ENCODE measurements at regions not wholly inside any gene's neighbourhood (a gene's known extent, or its start where the extent isn't known, plus 50 kb on each side); places are given as distances from the start of the nearest gene placed in this dataset.
"Not testable (repeated sequence)": the region's sequence is repeated elsewhere in the genome, so short reads cannot be mapped to it uniquely, and the experiment has no call there.

DNA sequence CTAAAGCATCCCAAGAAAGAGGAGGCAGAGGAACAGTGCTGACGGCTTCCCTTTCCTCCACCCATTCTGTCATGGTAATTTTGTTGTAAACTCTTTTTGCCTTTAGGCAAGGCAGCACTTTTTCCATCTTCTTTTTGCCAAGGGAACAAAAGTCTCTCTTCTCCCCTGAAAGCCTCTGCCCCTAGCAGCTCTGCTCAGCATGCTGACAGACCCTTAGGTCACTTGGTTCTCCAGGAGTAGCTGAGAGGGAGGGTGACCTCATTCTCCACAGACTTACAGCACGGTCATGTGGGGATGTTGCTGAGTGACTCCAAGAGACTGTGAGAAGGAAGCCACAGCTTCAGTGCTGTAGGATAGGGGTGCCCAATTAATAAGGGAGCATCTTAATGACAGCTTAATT lies 81.1 kb upstream of the RALGAPA2 start:
- H3K4me1 ChIP-seq = peaks cover 11% of the 10 kb centered on the region
- H3K9me3 ChIP-seq = no peaks in the 10 kb centered on the region
- TF ChIP-seq Cebpa-rat (IDR thresholded peaks at IDR 0.05) = no peak

DNA sequence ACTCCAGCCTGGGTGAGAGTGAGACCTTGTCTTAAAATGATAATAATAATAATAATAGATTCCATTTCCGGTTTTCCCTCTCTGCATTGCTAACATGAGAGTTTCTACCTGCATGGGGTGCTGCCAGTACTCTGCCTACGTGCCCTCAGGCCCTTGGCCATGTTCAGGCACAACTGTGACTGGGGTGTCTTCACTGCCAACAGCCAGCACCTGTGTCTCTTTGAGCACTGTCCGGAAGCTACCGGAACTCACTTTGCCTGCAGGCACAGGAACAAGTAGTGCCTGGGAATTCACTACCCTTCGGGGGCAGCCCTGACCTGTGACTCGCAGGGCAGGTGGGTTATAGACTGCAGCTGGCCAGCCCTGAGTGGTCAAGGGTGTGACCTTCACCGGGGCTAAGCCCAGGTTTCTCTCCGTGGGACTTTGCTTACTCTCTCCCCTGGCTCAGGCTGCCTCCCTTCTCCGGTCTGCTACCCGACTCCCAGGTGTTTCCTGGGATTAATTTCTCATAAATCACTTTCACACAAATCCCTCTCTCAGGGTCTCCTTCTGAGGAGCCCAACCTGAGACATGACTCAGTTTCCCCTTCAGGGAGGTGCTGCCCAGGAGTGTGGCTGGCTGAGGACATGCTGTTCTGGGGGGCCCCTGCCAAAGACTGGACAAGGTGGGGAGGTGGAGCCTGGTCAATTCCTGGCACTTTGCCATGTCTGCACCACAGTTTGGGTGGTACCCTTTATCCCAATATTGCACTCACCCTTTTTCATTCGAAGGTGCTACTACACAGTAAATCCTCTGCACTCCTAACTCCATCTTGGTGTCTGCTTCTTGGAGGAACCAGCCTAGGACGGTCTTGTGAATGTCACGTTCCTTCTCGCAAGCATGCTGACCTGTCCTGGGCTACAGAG lies 79.5 kb upstream of the RALGAPA2 start:
- peaks cover 11% of the 10 kb centered on the region for H3K4me1 ChIP-seq
- H3K4me2 ChIP-seq = no peak overlapping the region
- H4K20me1 ChIP-seq = no peaks in the 10 kb centered on the region
- no peak for TF ChIP-seq Cebpa-rat (IDR thresholded peaks at IDR 0.05)
- peaks cover 7% of the 10 kb centered on the region for H3K9me3 ChIP-seq
- H3K4me3 ChIP-seq = no peak overlapping the region
- H3K9ac ChIP-seq = no peak overlapping the region
- H3K27me3 ChIP-seq = no peaks in the 10 kb centered on the region
- H3K36me3 ChIP-seq = no peaks in the 10 kb centered on the region
- no peak overlapping the region for H3K27ac ChIP-seq

More for the DNA sequence above, 81.1 kb upstream of the RALGAPA2 start:
- no peak overlapping the region for H3K27ac ChIP-seq
- no peaks in the 10 kb centered on the region for H4K20me1 ChIP-seq
- H3K4me2 ChIP-seq = no peak overlapping the region
- no peaks in the 10 kb centered on the region for H3K36me3 ChIP-seq
- no peak overlapping the region for H3K9ac ChIP-seq
- H3K27me3 ChIP-seq = no peaks in the 10 kb centered on the region
- H3K4me3 ChIP-seq = no peak overlapping the region

DNA sequence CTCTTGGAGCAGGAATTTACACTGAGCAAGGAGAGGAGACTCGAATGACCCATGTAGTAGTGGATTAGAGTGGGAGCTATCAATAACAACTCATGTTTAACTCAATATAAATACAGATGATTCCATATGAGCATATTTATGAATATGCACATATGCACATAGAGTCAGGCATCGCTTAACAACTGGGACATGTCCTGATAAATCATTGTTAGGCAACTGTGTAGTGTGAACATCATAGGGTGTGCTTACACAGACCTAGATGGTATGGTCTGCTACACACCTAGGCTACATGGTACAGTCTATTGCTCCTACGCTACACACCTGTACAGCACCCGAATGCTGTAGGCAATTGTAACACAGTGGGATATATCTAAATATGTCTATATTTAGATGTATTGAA lies 75.9 kb upstream of the RALGAPA2 start:
- H3K36me3 ChIP-seq = no peaks in the 10 kb centered on the region
- no peaks in the 10 kb centered on the region for H3K4me1 ChIP-seq
- TF ChIP-seq Cebpa-rat (IDR thresholded peaks at IDR 0.05) = no peak
- H3K27me3 ChIP-seq = no peaks in the 10 kb centered on the region
- no peak overlapping the region for H3K4me2 ChIP-seq
- H3K9me3 ChIP-seq = peaks cover 16% of the 10 kb centered on the region
- H4K20me1 ChIP-seq = no peaks in the 10 kb centered on the region
- H3K4me3 ChIP-seq = no peak overlapping the region
- H3K27ac ChIP-seq = no peak overlapping the region
- H3K9ac ChIP-seq = no peak overlapping the region

GRCh38 chr20:20786428-20786827 lies 74.0 kb upstream of the RALGAPA2 start:
- Histone ChIP-seq H3K4me1 (no peaks in the 10 kb centered on the region), H3K27me3 (no peaks in the 10 kb centered on the region), H3K9ac (no peak overlapping the region), H3K4me3 (no peak overlapping the region), H3K9me3 (peaks cover 16% of the 10 kb centered on the region), H4K20me1 (no peaks in the 10 kb centered on the region), H3K36me3 (no peaks in the 10 kb centered on the region), H3K4me2 (no peak overlapping the region), H3K27ac (no peak overlapping the region)
- TF ChIP-seq Cebpa-rat (IDR thresholded peaks at IDR 0.05) = no peak

DNA sequence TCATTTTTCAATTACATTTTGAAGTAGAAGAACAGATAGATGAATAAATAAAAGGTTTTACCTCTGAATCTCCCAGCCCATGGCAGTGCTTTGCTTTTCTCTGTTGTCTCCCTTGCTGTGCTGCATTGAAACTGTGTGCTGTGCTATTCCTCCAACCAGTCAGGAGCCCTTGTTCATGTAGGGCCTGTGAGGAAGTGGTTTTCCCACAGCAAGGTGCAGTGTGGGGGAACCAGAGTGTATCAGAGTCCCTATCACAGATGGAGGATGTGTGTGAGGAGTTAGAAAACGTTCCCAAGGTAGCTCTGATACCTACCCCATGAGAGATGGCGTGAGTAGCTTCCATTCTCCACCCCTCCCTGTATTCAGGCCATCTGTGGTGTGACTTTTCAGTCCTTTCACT lies 72.8 kb upstream of the RALGAPA2 start:
- no peaks in the 10 kb centered on the region for H3K4me1 ChIP-seq
- H3K9ac ChIP-seq = no peak overlapping the region
- H3K36me3 ChIP-seq = no peaks in the 10 kb centered on the region
- no peak overlapping the region for H3K27ac ChIP-seq
- peaks cover 16% of the 10 kb centered on the region for H3K9me3 ChIP-seq
- H3K4me3 ChIP-seq = no peak overlapping the region
- no peak for TF ChIP-seq Cebpa-rat (IDR thresholded peaks at IDR 0.05)
- H3K4me2 ChIP-seq = no peak overlapping the region
- H3K27me3 ChIP-seq = no peaks in the 10 kb centered on the region
- no peaks in the 10 kb centered on the region for H4K20me1 ChIP-seq

- H3K27me3 ChIP-seq, H3K4me3 ChIP-seq, H3K4me2 ChIP-seq, H3K4me1 ChIP-seq, H3K9ac ChIP-seq, H3K36me3 ChIP-seq, H4K20me1 ChIP-seq, H3K27ac ChIP-seq: not testable (repeated sequence)
- peaks cover 16% of the 10 kb centered on the region for H3K9me3 ChIP-seq
These were observed 72.0 kb upstream of the RALGAPA2 start for GRCh38 chr20:20784450-20784849.

DNA sequence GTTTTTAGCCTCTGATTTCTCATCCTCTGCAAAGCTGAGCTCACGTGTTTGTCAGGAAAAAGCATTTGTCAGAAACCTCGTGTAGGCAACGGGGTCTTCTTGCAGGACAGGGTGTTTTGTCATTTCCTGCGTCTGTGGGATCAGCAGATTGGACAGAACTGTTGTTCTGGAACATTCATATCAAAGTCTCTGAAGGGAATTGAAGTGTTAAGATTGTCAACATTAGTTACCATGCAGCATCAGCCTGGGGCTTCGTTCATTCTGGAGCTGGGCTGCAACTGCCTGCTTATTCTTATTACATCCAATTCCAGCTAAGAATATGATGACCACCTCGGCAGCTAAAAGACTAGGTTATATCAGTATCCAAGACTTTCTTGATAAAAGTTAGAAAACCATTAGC lies 71.0 kb upstream of the RALGAPA2 start:
- H3K9me3 ChIP-seq = peaks cover 16% of the 10 kb centered on the region
- H3K9ac ChIP-seq = no peak overlapping the region
- no peak overlapping the region for H3K4me3 ChIP-seq
- no peaks in the 10 kb centered on the region for H3K36me3 ChIP-seq
- H4K20me1 ChIP-seq = no peaks in the 10 kb centered on the region
- no peak overlapping the region for H3K4me2 ChIP-seq
- no peak for TF ChIP-seq Cebpa-rat (IDR thresholded peaks at IDR 0.05)
- H3K27ac ChIP-seq = no peak overlapping the region
- no peaks in the 10 kb centered on the region for H3K4me1 ChIP-seq
- no peaks in the 10 kb centered on the region for H3K27me3 ChIP-seq

- Histone ChIP-seq H3K27ac (no peak overlapping the region), H3K4me3 (no peak overlapping the region), H3K4me1 (no peaks in the 10 kb centered on the region), H3K36me3 (no peaks in the 10 kb centered on the region), H3K9me3 (peaks cover 16% of the 10 kb centered on the region), H3K27me3 (no peaks in the 10 kb centered on the region), H3K4me2 (no peak overlapping the region), H3K9ac (no peak overlapping the region), H4K20me1 (no peaks in the 10 kb centered on the region)
- no peak for TF ChIP-seq Cebpa-rat (IDR thresholded peaks at IDR 0.05)
These were observed 70.3 kb upstream of the RALGAPA2 start for GRCh38 chr20:20782755-20783154.

- no peak for TF ChIP-seq Cebpa-rat (IDR thresholded peaks at IDR 0.05)
- no peaks in the 10 kb centered on the region for H3K27me3 ChIP-seq
- no peak overlapping the region for H3K4me2 ChIP-seq
- H3K4me3 ChIP-seq = no peak overlapping the region
- no peaks in the 10 kb centered on the region for H3K36me3 ChIP-seq
- H3K9ac ChIP-seq = no peak overlapping the region
- H4K20me1 ChIP-seq = no peaks in the 10 kb centered on the region
- H3K4me1 ChIP-seq = no peaks in the 10 kb centered on the region
- no peak overlapping the region for H3K27ac ChIP-seq
- H3K9me3 ChIP-seq = peaks cover 12% of the 10 kb centered on the region
These were observed 69.8 kb upstream of the RALGAPA2 start for GRCh38 chr20:20782231-20782630.

DNA sequence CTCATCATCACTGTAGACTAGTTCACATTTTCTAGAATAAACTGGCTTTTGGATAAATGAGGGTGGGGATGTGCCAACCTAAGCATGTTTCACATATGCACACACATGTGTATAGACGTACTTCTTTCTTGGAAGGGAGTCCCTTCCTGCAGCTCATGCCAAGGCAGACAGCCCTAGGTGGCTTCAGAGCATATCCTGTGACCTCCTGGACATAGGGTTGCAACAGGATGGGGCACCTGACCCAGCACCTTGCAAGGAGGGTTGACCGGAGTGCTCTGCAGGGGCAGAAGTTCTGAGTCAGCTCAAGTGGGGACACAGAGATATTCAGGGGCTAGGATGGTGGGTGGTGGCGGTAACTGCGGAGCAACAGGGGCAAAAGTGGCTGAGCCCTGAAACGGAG lies 68.6 kb upstream of the RALGAPA2 start:
- no peaks in the 10 kb centered on the region for H3K36me3 ChIP-seq

More for the DNA sequence above, 68.6 kb upstream of the RALGAPA2 start:
- TF ChIP-seq Cebpa-rat (IDR thresholded peaks at IDR 0.05) = no peak
- Histone ChIP-seq H3K9ac (no peak overlapping the region), H3K4me2 (no peak overlapping the region), H4K20me1 (no peaks in the 10 kb centered on the region), H3K9me3 (peaks cover 10% of the 10 kb centered on the region), H3K4me1 (no peaks in the 10 kb centered on the region), H3K27me3 (no peaks in the 10 kb centered on the region), H3K27ac (no peak overlapping the region), H3K4me3 (no peak overlapping the region)
